Immature natural killer cell (primary cell): ENCODE measurements at regions not wholly inside any gene's neighbourhood (a gene's known extent, or its start where the extent isn't known, plus 50 kb on each side); places are given as distances from the start of the nearest gene placed in this dataset.
"Not testable (repeated sequence)": the region's sequence is repeated elsewhere in the genome, so short reads cannot be mapped to it uniquely, and the experiment has no call there.

Experiments used
- DNase-seq, 3 donors: peaks; one replicate each; pipeline ENCODE4 v3.0.0; 2022; ENCODE audit warnings: mixed read lengths in 1 of 3
- H3K27ac Mint-ChIP-seq, 6 donors: one replicate each; pipeline ENCODE4 v1.8.0; 2020; ENCODE audit warnings: mixed read lengths in 6 of 6, mild to moderate bottlenecking in 5 of 6, inconsistent platforms in 4 of 6, moderate library complexity in 3 of 6
- H3K27me3 Mint-ChIP-seq, 3 donors: one replicate each; pipeline ENCODE4 v1.8.0; 2020 to 2021; ENCODE audit warnings: low read depth in 3 of 3, mild to moderate bottlenecking in 3 of 3, mixed read lengths in 3 of 3, moderate library complexity in 3 of 3, inconsistent platforms in 1 of 3
- H3K36me3 Mint-ChIP-seq, 3 donors: one replicate each; pipeline ENCODE4 v1.8.0; 2020; ENCODE audit warnings: mixed read lengths in 3 of 3, inconsistent platforms in 2 of 3, mild to moderate bottlenecking in 2 of 3
- H3K4me1 Mint-ChIP-seq, 2 donors: one replicate each; pipeline ENCODE4 v1.8.0; 2020; ENCODE audit warnings: inconsistent platforms in 2 of 2, mild to moderate bottlenecking in 2 of 2, mixed read lengths in 2 of 2, moderate library complexity in 1 of 2
- H3K4me3 Mint-ChIP-seq, 5 donors: one replicate each; pipeline ENCODE4 v1.8.0; 2020; ENCODE audit warnings: mild to moderate bottlenecking in 5 of 5, mixed read lengths in 5 of 5, inconsistent platforms in 3 of 5, moderate library complexity in 3 of 5
- H3K9me3 Mint-ChIP-seq, 6 donors: one replicate each; pipeline ENCODE4 v1.8.0; 2020; ENCODE audit warnings: mild to moderate bottlenecking in 6 of 6, mixed read lengths in 6 of 6, inconsistent platforms in 4 of 6, moderate library complexity in 3 of 6

- DNase-seq, H3K27ac Mint-ChIP-seq, H3K4me3 Mint-ChIP-seq, H3K36me3 Mint-ChIP-seq, H3K27me3 Mint-ChIP-seq, H3K4me1 Mint-ChIP-seq: not testable (repeated sequence)
- H3K9me3 Mint-ChIP-seq: peaks cover 8 to 39% (median 12%) of the 10 kb centered on the region in 6 donors
These were observed 254.7 kb downstream of the NKX6-1 start for GRCh38 chr4:84244346-84244801.

DNA sequence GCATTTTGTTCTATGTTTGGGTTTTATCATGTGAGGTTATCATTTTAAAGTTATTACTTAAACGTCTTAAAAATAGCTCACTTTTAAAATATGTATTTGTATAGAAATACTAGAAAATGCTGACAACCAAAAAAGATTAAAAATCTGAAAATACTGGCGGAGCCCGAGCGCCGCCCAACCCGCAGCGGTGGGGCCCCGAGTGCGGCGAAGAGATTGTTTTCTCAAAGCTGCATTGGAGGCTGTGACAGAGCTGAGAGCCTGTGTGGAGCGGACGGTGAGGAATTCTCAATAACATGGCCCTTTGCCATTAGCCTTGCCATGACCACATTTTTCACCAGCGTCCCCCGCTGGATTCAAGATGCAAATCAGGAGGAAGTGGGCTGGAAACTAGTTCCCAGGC is 255.4 kb downstream of the NKX6-1 start:
- H3K27ac Mint-ChIP-seq: no peak overlapping the region
- peaks cover 8 to 41% (median 12%) of the 10 kb centered on the region in 6 donors for H3K9me3 Mint-ChIP-seq

DNA sequence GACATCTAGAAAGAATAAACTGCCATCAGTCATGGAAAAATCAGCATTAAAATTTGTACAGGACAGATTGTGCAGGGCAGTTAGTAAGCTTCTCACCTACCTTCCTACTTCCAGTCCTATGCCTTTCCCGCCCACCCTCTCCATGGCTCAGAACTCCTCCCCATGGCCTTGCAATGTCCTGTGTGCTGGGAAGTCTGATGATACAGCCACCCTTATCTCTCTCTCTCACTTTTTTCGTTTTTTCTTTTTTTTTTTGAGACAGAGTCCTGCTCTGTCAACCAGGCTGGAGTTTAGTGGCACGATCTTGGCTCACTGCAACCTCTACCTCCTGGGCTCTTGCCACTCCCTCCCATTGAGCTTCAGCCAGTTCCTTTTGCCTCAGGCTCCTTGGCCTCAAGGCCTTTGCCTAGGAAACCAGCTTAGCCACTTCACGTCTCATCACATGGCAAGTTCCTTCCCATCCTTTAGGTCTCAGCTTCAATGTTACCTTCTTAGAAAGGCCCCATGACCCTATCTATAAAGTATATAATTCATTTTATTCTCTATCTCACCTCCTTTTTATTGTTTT is 259.7 kb downstream of the NKX6-1 start:
- H3K27ac Mint-ChIP-seq: no peak overlapping the region
- no peaks in the 10 kb centered on the region for H3K4me1 Mint-ChIP-seq

More for the DNA sequence above, 255.4 kb downstream of the NKX6-1 start:
- no peak overlapping the region for H3K4me3 Mint-ChIP-seq
- H3K4me1 Mint-ChIP-seq: no peaks in the 10 kb centered on the region
- H3K27me3 Mint-ChIP-seq: peaks cover 0 to 2% (median 0%) of the 10 kb centered on the region in 3 donors
- H3K36me3 Mint-ChIP-seq: no peaks in the 10 kb centered on the region
- DNase-seq: no peak

GRCh38 chr4:84238247-84239090 is 260.6 kb downstream of the NKX6-1 start:
- no peaks in the 10 kb centered on the region for H3K36me3 Mint-ChIP-seq
- peaks cover 0 to 2% (median 0%) of the 10 kb centered on the region in 3 donors for H3K27me3 Mint-ChIP-seq
- H3K4me1 Mint-ChIP-seq: no peaks in the 10 kb centered on the region
- H3K9me3 Mint-ChIP-seq: peaks cover 0 to 27% (median 7%) of the 10 kb centered on the region in 6 donors
- H3K4me3 Mint-ChIP-seq: no peak overlapping the region
- no peak overlapping the region for H3K27ac Mint-ChIP-seq
- no peak for DNase-seq

More for the DNA sequence above, 259.7 kb downstream of the NKX6-1 start:
- DNase-seq: no peak
- no peaks in the 10 kb centered on the region for H3K36me3 Mint-ChIP-seq
- H3K9me3 Mint-ChIP-seq: peaks cover 0 to 27% (median 7%) of the 10 kb centered on the region in 6 donors
- peaks cover 0 to 2% (median 0%) of the 10 kb centered on the region in 3 donors for H3K27me3 Mint-ChIP-seq
- no peak overlapping the region for H3K4me3 Mint-ChIP-seq

DNA sequence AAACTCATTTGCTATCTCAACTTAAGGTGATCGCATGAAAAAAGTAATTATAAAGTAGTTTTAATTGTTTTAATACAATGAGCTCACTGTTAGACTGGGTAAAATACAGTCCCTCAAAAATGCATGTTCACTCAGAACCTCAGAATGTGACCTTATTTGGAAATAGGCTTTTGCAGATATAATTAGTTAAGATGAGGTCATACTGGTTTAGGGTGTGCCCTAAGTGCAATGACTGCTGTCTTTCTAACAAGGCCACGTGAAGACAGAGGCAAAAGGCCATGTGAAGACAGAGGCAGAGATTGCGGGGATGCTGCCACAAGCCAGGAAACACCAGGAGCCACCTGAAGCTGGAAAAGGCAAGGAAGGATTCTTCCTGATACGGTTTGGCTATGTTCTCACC is 262.1 kb downstream of the NKX6-1 start:
- Mint-ChIP-seq H3K27me3 (peaks cover 0 to 2% (median 0%) of the 10 kb centered on the region in 3 donors), H3K9me3 (peaks cover 0 to 21% (median 3%) of the 10 kb centered on the region in 6 donors), H3K4me1 (no peaks in the 10 kb centered on the region), H3K27ac (no peak overlapping the region), H3K4me3 (no peak overlapping the region), H3K36me3 (no peaks in the 10 kb centered on the region)
- no peak for DNase-seq

GRCh38 chr4:84235126-84235944 is 263.8 kb downstream of the NKX6-1 start:
- Mint-ChIP-seq H3K27ac (no peak overlapping the region), H3K9me3 (peaks cover 0 to 11% (median 5%) of the 10 kb centered on the region in 6 donors), H3K4me1 (no peaks in the 10 kb centered on the region), H3K36me3 (no peaks in the 10 kb centered on the region), H3K27me3 (peaks cover 0 to 2% (median 0%) of the 10 kb centered on the region in 3 donors), H3K4me3 (no peak overlapping the region)
- DNase-seq: no peak

DNA sequence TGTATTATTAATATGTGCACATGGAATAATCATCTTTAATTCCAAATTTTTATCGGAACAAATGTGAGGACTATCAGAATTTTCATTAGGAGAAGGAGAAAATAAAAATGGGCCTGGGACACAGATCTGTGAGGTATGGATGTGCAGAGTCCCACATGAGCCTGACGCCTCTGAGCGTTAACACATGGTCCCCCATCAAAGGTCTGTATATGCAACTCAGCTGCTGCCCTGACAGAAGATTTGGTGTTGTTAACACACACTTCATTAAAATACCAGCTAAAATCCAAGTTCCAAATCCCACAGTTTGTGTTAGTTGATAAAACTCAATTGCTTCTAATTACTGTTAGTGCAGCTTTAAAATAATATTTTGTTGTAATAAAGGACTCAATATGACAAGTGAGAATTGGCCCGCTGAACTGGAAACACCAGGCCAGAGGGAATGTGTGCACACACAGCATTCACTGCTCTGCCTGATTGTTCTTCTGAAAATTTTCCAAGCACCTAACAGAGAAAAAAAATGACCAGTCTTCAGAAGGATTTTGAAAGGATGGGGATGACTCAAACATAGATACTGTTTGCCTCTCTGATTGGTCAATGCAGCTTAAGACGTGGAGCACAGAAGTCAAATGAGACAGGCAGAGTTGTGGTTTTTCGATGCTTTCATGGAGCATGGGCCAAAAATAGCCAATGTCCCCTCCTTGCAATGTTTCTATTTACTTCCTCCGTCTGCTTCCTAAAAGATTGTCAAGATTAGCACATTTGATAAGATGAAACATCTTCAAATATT is 266.6 kb downstream of the NKX6-1 start:
- peaks cover 0 to 7% (median 5%) of the 10 kb centered on the region in 6 donors for H3K9me3 Mint-ChIP-seq
- no peaks in the 10 kb centered on the region for H3K36me3 Mint-ChIP-seq
- H3K27me3 Mint-ChIP-seq: no peaks in the 10 kb centered on the region
- no peak overlapping the region for H3K4me3 Mint-ChIP-seq
- no peak overlapping the region for H3K27ac Mint-ChIP-seq
- no peaks in the 10 kb centered on the region for H3K4me1 Mint-ChIP-seq
- no peak for DNase-seq

- Mint-ChIP-seq H3K36me3 (no peaks in the 10 kb centered on the region), H3K4me1 (no peaks in the 10 kb centered on the region), H3K27ac (no peak overlapping the region), H3K27me3 (no peaks in the 10 kb centered on the region), H3K4me3 (no peak overlapping the region), H3K9me3 (peaks cover 0 to 12% (median 6%) of the 10 kb centered on the region in 6 donors)
- no peak for DNase-seq
These were observed 267.5 kb downstream of the NKX6-1 start for GRCh38 chr4:84231539-84232055.

DNA sequence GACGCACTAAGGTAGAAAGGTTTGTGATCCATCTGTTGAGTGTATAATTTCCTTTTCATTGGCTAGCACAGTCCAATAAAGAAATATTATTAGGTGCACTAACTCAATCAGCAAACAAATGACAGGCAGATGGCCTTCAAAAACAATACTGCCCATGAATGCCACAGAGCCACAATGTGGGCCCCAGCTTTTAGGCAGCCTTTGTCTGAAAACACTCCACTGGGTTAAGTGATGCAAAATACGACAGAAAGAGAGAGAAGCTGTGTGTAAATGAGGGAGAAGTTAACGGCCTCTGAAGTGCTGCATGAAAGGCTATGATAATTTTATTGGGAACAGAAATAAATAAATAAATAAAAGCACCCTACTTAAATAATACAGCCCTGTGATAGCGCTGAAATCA is 274.6 kb downstream of the NKX6-1 start:
- Mint-ChIP-seq H3K27me3 (no peaks in the 10 kb centered on the region), H3K27ac (no peak overlapping the region), H3K4me3 (no peak overlapping the region)

GRCh38 chr4:84221704-84222103 is 277.4 kb downstream of the NKX6-1 start:
- Mint-ChIP-seq H3K27me3 (no peaks in the 10 kb centered on the region), H3K27ac (no peak overlapping the region), H3K4me3 (no peak overlapping the region), H3K9me3 (peaks cover 0 to 5% (median 3%) of the 10 kb centered on the region in 6 donors), H3K4me1 (no peaks in the 10 kb centered on the region), H3K36me3 (no peaks in the 10 kb centered on the region)
- DNase-seq: no peak

More for the DNA sequence above, 274.6 kb downstream of the NKX6-1 start:
- Mint-ChIP-seq H3K4me1 (no peaks in the 10 kb centered on the region), H3K36me3 (no peaks in the 10 kb centered on the region), H3K9me3 (peaks cover 0 to 16% (median 6%) of the 10 kb centered on the region in 6 donors)
- no peak for DNase-seq

DNA sequence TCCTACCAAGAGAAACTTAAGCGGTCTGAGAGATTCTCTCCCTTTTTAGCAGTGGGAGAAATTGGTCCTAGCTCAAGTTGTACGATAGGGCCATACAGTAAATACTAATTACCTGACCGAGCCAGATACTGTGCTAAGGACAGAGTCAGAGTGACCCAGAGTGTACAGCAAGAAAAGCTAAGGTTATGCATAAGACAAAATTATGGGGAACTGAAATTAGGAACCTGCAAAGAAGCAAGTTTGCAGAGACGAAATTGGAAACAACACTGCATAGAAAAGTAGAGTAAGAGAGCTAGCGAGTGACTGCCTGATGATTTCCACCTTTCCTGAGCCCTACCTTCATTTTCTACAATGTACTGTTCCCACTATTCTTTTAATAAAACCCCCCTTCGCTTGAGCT is 278.1 kb downstream of the NKX6-1 start:
- H3K9me3 Mint-ChIP-seq: peaks cover 0 to 8% (median 4%) of the 10 kb centered on the region in 6 donors
- H3K4me1 Mint-ChIP-seq: no peaks in the 10 kb centered on the region
- no peak for DNase-seq
- no peaks in the 10 kb centered on the region for H3K36me3 Mint-ChIP-seq
- no peaks in the 10 kb centered on the region for H3K27me3 Mint-ChIP-seq
- H3K27ac Mint-ChIP-seq: no peak overlapping the region
- no peak overlapping the region for H3K4me3 Mint-ChIP-seq

DNA sequence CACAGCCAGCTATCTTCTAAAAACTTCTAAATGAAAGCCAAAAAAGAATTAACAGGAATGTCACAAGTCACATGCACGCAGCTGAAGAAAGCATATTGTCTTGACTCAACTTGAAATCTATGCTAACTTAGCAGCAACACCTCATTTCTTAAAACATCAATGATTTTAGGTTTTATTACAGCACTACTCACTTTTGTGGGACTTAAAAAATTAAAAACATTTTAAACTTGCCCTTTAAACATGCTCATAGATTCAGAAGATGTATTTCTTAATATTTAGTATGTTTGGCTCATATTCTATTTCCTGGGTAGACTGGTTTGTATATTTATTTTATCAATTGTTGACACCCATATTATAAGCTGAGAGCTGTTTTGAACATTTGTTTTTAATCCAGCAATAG is 279.4 kb downstream of the NKX6-1 start:
- H3K27me3 Mint-ChIP-seq: no peaks in the 10 kb centered on the region
- H3K9me3 Mint-ChIP-seq: peaks cover 0 to 8% (median 4%) of the 10 kb centered on the region in 6 donors
- no peaks in the 10 kb centered on the region for H3K36me3 Mint-ChIP-seq
- H3K4me3 Mint-ChIP-seq: no peak overlapping the region
- DNase-seq: no peak
- H3K4me1 Mint-ChIP-seq: no peaks in the 10 kb centered on the region
- no peak overlapping the region for H3K27ac Mint-ChIP-seq

GRCh38 chr4:84218031-84218430 is 281.1 kb downstream of the NKX6-1 start:
- Mint-ChIP-seq H3K4me1 (no peaks in the 10 kb centered on the region), H3K9me3 (peaks cover 0 to 8% (median 1%) of the 10 kb centered on the region in 6 donors), H3K27ac (no peak overlapping the region), H3K27me3 (no peaks in the 10 kb centered on the region), H3K4me3 (no peak overlapping the region), H3K36me3 (no peaks in the 10 kb centered on the region)
- no peak for DNase-seq
